Ovary (tissue), 3 donors: ENCODE measurements at regions not wholly inside any gene's neighbourhood (a gene's known extent, or its start where the extent isn't known, plus 50 kb on each side); places are given as distances from the start of the nearest gene placed in this dataset.

ENCODE experiments used
- CTCF ChIP-seq, 3 donors: fragments of 450-650 bp in 2 of 3; fragments of 200-600 bp in 1 of 3; IDR thresholded peaks; one replicate each; pipeline versions ENCODE4 v1.5.1 to v1.8.0; 2016 to 2022; ENCODE audit warnings: antibody characterized with exemption in 3 of 3, mild to moderate bottlenecking in 1 of 3
- EP300 ChIP-seq: sonication (generic); formaldehyde crosslinking; IDR thresholded peaks from one replicate; pipeline ENCODE4 v1.6.1; 2017; ENCODE audit warnings: antibody characterized with exemption
- POLR2A ChIP-seq: fragments of 450-650 bp; IDR thresholded peaks from one replicate; pipeline ENCODE4 v1.6.1; 2017; ENCODE audit warnings: antibody characterized with exemption, mild to moderate bottlenecking, moderate library complexity
- donor health status: DM: no; HTN: no; CAD: no.

DNA sequence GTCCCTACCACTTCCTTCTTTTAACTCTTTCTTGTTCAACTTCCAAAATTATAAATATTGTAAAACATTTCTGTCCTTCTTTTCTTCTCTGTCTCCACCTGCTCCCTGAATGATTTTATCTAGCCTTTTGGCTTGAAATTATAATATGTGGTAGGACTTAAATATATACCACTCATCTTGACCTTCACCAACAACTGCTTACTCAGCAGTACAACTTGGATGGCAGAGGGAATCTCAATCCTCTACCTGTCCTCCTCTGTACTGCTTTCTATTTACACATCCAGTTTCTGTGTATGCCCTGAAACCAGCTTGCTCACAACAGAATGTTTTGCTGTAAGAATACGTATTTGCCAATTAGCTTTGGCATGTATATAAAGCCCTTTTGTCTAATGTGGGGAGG, 1392.5 kb downstream of the EPHA7 start:
- TF ChIP-seq CTCF (IDR thresholded peaks at IDR 0.05) (no peak), POLR2A (no peak), EP300 (no peak)
